Parathyroid adenoma (tissue), 2 donors: ENCODE measurements at regions not wholly inside any gene's neighbourhood (a gene's known extent, or its start where the extent isn't known, plus 50 kb on each side); places are given as distances from the start of the nearest gene placed in this dataset.

ENCODE experiments used
- H2AFZ ChIP-seq: fragments of 300-600 bp; sonication (generic); one replicate; pipeline ENCODE4 v1.7.0; 2017; ENCODE audit warnings: antibody characterized with exemption, mild to moderate bottlenecking
- H3K27ac ChIP-seq: fragments of 300-600 bp; sonication (generic); one replicate; pipeline ENCODE4 v1.7.0; 2017
- H3K27me3 ChIP-seq: fragments of 300-600 bp; sonication (generic); one replicate; pipeline ENCODE4 v1.7.0; 2017; ENCODE audit warnings: low read length; ENCODE audit not compliant: control insufficient read depth, insufficient read depth
- H3K36me3 ChIP-seq: fragments of 300-600 bp; sonication (generic); one replicate; pipeline ENCODE4 v1.7.0; 2017; ENCODE audit warnings: low read length; ENCODE audit not compliant: control insufficient read depth, insufficient read depth
- H3K4me1 ChIP-seq: fragments of 300-600 bp; sonication (generic); one replicate; pipeline ENCODE4 v1.7.0; 2017; ENCODE audit warnings: control low read depth
- H3K4me2 ChIP-seq: fragments of 300-600 bp; sonication (generic); one replicate; pipeline ENCODE4 v1.7.0; 2017; ENCODE audit warnings: low read length
- H3K4me3 ChIP-seq: fragments of 300-600 bp; sonication (generic); one replicate; pipeline ENCODE4 v1.7.0; 2017; ENCODE audit warnings: low read depth, low read length
- H3K79me2 ChIP-seq: fragments of 300-600 bp; sonication (generic); one replicate; pipeline ENCODE4 v1.7.0; 2017; ENCODE audit warnings: control low read depth
- H3K9ac ChIP-seq: fragments of 300-600 bp; sonication (generic); one replicate; pipeline ENCODE4 v1.7.0; 2017; ENCODE audit warnings: mild to moderate bottlenecking
- H3K9me3 ChIP-seq: fragments of 300-600 bp; sonication (generic); one replicate; pipeline ENCODE4 v1.7.0; 2017; ENCODE audit warnings: low read length; ENCODE audit not compliant: control insufficient read depth
- CTCF ChIP-seq: fragments of 300-600 bp; sonication (generic); IDR thresholded peaks from one replicate; pipeline ENCODE4 v1.7.0; 2017; ENCODE audit warnings: antibody characterized with exemption, mild to moderate bottlenecking
- donor health status: primary hyperparathyroidism.

GRCh38 chr18:37710726-37711125 is 145.1 kb upstream of the CELF4 start:
- Histone ChIP-seq H3K4me3 (no peak overlapping the region), H2AFZ (no peak overlapping the region), H3K27ac (no peak overlapping the region), H3K36me3 (no peaks in the 10 kb centered on the region), H3K9me3 (no peaks in the 10 kb centered on the region), H3K4me1 (no peaks in the 10 kb centered on the region), H3K79me2 (no peaks in the 10 kb centered on the region), H3K27me3 (no peaks in the 10 kb centered on the region), H3K9ac (no peak overlapping the region), H3K4me2 (no peak overlapping the region)
- no peak for TF ChIP-seq CTCF

GRCh38 chr18:37709740-37710139 is 144.1 kb upstream of the CELF4 start:
- no peaks in the 10 kb centered on the region for H3K27me3 ChIP-seq
- H3K36me3 ChIP-seq: no peaks in the 10 kb centered on the region
- TF ChIP-seq CTCF: no peak
- no peak overlapping the region for H2AFZ ChIP-seq
- H3K27ac ChIP-seq: no peak overlapping the region
- H3K9ac ChIP-seq: no peak overlapping the region
- no peaks in the 10 kb centered on the region for H3K79me2 ChIP-seq
- H3K4me1 ChIP-seq: no peaks in the 10 kb centered on the region
- no peak overlapping the region for H3K4me3 ChIP-seq
- no peaks in the 10 kb centered on the region for H3K9me3 ChIP-seq
- no peak overlapping the region for H3K4me2 ChIP-seq

GRCh38 chr18:37705016-37705415 is 139.4 kb upstream of the CELF4 start:
- H3K4me1 ChIP-seq: no peaks in the 10 kb centered on the region
- H3K36me3 ChIP-seq: no peaks in the 10 kb centered on the region
- H3K9ac ChIP-seq: no peak overlapping the region
- H3K4me2 ChIP-seq: no peak overlapping the region
- H3K27me3 ChIP-seq: no peaks in the 10 kb centered on the region
- no peak overlapping the region for H3K4me3 ChIP-seq
- no peaks in the 10 kb centered on the region for H3K9me3 ChIP-seq
- H3K27ac ChIP-seq: no peak overlapping the region
- no peak overlapping the region for H2AFZ ChIP-seq
- H3K79me2 ChIP-seq: no peaks in the 10 kb centered on the region
- no peak for TF ChIP-seq CTCF

GRCh38 chr18:37702841-37703240 is 137.2 kb upstream of the CELF4 start:
- H3K27me3 ChIP-seq: no peaks in the 10 kb centered on the region
- no peak overlapping the region for H3K4me3 ChIP-seq
- no peak overlapping the region for H3K4me2 ChIP-seq
- H3K79me2 ChIP-seq: no peaks in the 10 kb centered on the region
- H3K9me3 ChIP-seq: no peaks in the 10 kb centered on the region
- H2AFZ ChIP-seq: no peak overlapping the region
- no peaks in the 10 kb centered on the region for H3K36me3 ChIP-seq
- no peak overlapping the region for H3K9ac ChIP-seq
- H3K4me1 ChIP-seq: no peaks in the 10 kb centered on the region
- H3K27ac ChIP-seq: no peak overlapping the region
- no peak for TF ChIP-seq CTCF

- Histone ChIP-seq H3K27me3 (no peaks in the 10 kb centered on the region), H3K36me3 (no peaks in the 10 kb centered on the region), H3K4me2 (no peak overlapping the region), H3K27ac (no peak overlapping the region), H3K9me3 (no peaks in the 10 kb centered on the region), H3K9ac (no peak overlapping the region), H2AFZ (no peak overlapping the region), H3K79me2 (no peaks in the 10 kb centered on the region), H3K4me1 (no peaks in the 10 kb centered on the region), H3K4me3 (no peak overlapping the region)
- no peak for TF ChIP-seq CTCF
Observed at GRCh38 chr18:37701967-37702366, 136.4 kb upstream of the CELF4 start.
